Skin epidermis (tissue), 12 donors: ENCODE measurements at regions not wholly inside any gene's neighbourhood (a gene's known extent, or its start where the extent isn't known, plus 50 kb on each side); places are given as distances from the start of the nearest gene placed in this dataset.
A peak's percentile ranks its signal among the peaks of the same experiment; 100 is the strongest.
"Not testable (repeated sequence)": the region's sequence is repeated elsewhere in the genome, so short reads cannot be mapped to it uniquely, and the experiment has no call there.

Experiments
- H3K27ac ChIP-seq, 21 experiments: fragments of 200-600 bp; sonication (generic) in 11 of 21; one replicate each; pipeline ENCODE4 v1.5.0; 2020; ENCODE audit warnings: mild to moderate bottlenecking in 3 of 21, inconsistent platforms in 2 of 21, moderate library complexity in 2 of 21
- H3K4me3 ChIP-seq, 7 experiments: fragments of 200-600 bp; sonication (generic) in 2 of 7; one replicate each; pipeline ENCODE4 v1.5.0; 2020; ENCODE audit warnings: inconsistent platforms in 2 of 7, mild to moderate bottlenecking in 2 of 7, moderate library complexity in 1 of 7

DNA sequence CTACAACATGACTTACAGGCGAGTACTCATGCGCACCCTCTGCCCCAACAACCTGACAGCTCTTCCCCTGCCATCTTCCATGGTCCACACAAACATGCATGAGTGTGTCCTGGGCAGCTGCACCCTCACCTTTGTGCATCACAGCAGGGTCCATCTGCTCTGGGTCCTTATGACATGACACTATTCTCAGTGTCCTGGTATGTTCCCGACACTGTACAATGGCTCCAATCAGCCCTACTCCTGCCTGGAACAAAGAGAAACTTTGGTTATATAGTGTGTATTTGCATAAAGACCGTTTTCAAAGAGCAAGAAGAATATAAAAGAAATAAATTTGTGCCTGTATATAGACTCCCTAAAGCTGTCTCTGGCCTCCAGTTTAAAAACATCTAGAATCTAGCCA, 1679.2 kb downstream of the SPATA31A7 start:
- H3K27ac ChIP-seq = not testable (repeated sequence)

DNA sequence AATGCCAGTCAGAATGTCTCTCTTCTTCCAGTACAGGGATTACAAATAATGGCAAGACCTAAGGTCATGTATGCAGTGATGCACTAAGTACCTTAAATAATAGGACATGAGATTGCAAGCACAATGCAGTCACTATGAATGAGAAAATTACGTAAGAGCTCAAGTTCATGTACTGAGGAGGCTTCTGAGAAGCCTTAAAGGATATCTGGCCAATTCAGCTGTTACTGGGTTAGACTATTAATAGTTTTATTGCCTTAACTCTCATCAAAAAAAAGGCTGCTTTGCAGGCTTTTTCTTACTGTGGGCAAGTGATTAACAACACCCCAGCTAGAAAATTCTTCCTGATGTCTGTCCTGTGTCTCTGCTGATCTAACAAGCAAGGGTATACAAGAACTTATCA, 1681.9 kb downstream of the SPATA31A7 start:
- H3K27ac ChIP-seq, H3K4me3 ChIP-seq: not testable (repeated sequence)

More for the DNA sequence above, 1679.2 kb downstream of the SPATA31A7 start:
- H3K4me3 ChIP-seq = not testable (repeated sequence)

DNA sequence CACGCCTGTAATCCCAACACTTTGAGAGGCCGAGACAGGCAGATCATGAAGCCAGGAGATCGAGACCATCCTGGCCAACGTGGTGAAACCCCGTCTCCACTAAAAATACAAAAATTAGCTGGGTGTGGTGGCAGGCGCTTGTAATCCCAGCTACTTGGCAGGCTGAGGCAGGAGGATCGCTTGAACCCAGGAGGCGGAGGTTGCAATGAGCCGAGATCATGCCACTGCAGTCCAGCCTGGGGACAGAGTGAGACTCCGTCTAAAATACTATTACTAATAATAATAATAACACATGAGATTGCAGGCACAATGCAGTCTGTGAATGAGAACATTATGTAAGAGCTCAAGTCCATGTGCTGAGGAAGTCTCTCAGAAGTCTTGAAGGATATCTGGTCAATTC, 1684.4 kb downstream of the SPATA31A7 start:
- H3K4me3 ChIP-seq, H3K27ac ChIP-seq: not testable (repeated sequence)

DNA sequence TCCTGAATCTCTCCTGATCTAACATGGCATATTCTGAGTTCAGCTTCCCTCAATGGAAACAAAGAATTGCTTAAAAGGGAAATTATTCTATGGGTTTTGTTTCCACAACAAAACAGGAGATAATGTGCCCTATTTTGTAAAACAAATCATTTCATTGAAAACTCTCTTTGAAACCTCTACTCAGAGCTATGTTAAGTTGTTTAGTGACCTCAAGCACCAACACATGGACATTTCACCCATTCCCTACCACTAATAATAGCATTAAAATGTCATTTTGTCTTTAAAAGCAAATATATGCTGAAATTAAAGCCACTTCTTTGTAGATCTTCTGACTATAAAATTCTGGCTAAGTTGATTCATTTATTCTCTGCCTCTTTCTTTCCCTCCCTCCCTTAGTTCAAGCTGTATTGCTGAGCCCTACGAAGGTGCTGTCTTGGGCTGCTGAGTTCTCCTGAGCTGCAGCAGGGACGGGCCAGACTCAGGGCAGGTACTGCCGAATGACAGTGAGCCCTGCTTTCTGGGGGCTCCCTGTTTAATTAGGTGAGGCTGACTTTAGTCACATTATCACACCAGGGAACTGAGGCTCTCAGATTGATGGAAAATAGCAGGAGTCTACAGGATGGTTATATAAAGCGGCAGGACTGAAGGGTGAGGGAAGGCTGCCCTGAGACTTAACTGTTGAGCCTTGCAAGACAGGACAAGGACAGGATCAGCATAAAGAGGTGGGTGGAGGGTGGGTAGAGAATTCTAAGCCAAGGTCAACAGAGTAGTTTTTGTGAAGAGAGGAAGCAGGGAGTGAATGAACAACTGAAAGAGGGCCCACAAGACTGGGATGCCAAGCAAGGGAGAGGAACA, 1685.1 kb downstream of the SPATA31A7 start:
- H3K4me3 ChIP-seq, H3K27ac ChIP-seq: not testable (repeated sequence)

DNA sequence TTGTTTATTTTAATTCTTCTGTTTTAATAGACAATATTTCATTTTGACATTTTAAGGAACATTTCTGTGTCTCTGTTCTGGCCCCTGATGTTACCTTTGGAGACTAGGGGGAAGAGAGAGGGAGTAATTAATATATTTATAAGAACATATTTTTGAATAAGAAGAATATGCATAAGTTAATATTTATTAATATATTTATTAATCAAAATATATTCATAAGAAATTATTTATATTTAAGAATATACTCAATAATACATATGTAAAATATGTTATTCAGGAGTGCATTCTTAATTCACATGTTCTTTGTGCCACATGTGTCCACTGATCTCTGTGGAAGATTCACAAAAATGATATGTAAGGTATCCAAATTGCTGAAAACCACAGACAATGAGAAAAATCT, 1687.7 kb downstream of the SPATA31A7 start:
- H3K27ac ChIP-seq, H3K4me3 ChIP-seq: not testable (repeated sequence)

DNA sequence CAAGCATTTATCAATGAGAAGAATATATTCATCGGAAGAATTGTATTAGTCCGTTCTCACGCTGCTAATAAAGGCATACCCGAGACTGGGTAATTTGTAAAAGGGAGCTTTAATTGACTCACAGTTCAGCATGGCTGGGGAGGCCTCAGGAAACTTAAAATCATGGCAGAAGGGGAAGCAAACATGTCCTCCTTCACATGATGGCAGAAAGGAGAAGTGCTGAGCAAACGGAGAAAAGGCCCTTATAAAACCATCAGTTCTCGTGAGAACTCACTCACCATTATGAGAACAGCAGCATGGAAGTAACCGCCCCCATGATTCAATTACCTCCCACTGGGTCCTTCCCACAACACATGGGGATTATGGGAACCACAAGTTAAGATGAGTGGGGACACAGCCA, 1688.2 kb downstream of the SPATA31A7 start:
- H3K4me3 ChIP-seq, H3K27ac ChIP-seq: not testable (repeated sequence)

DNA sequence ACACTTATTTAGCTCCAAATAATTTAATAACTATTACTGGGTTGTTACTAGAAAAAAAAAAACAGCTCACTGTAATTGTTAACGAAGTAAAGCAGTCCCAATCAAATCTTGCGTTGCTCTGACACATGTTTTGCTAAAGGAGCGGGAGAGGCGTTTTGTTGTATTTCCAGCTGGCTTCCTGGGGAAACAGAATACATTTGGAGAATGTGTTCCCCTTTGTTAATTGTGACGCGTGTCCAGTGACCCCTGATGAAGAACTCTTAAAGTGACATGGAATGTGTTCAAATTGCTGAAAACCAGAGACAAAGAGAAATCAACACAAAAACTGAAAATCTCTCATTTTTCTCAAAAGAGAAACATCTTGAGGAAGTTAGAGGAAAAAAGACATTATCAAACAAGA, 1690.6 kb downstream of the SPATA31A7 start:
- H3K27ac ChIP-seq = not testable (repeated sequence)

DNA sequence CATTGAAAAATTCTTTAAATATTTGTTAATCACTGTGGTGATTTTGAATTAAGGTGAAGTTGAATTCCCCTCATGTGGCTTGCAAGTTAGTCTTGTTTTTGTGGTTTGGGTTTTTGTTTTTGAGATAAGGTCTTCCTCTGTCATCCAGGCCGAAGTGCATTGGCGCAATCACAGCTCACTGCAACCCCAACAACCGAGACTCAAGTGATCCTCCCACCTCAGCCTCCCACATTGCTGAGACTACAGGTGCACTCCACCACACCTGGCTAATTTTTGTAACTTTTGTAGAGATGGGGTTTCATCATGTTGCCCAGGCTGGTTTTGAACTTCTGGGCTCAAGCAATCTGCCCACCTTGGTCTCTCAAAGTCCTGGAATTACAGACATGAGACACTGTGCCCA, 1691.1 kb downstream of the SPATA31A7 start:
- H3K4me3 ChIP-seq, H3K27ac ChIP-seq: not testable (repeated sequence)

More for the DNA sequence above, 1690.6 kb downstream of the SPATA31A7 start:
- not testable (repeated sequence) for H3K4me3 ChIP-seq

DNA sequence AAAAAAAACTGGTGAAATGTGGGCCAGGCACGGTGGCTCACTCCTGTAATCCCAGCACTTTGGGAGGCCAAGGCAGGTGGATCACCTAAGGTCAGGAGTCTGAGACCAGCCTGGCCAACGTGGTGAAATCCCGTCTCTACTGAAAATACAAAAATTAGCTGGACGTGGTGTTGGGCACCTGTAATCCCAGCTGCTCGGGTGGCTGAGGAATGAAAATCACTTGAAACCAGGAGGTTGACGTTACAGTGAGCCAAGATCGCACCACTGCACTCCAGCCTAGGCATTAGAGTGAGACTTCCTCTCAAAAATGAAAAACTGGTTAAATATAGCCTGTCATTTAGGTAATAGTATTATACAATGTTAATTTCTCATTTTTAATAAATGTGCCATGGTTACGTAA, 1692.0 kb downstream of the SPATA31A7 start:
- not testable (repeated sequence) for H3K27ac ChIP-seq

DNA sequence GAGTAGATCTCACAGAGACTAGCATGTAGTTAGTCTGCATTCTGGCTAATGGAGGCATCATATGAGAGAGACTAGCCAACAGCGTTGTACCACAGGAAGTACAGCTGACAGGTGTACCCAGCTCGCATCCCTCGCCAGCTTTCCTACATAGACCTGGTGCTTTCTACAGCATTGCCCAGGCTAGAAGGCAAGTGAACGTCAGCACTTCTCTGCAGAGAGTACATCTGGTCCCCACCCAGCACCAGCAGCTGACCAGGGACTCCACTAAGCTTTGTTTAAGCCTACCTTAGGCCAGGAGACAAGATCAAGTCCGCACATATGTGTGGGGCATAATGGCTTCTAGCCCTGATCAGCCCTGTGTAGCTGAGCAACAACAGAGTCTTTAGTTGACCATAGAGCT, 1692.9 kb downstream of the SPATA31A7 start:
- H3K27ac ChIP-seq, H3K4me3 ChIP-seq: not testable (repeated sequence)

More for the DNA sequence above, 1692.0 kb downstream of the SPATA31A7 start:
- H3K4me3 ChIP-seq = not testable (repeated sequence)

DNA sequence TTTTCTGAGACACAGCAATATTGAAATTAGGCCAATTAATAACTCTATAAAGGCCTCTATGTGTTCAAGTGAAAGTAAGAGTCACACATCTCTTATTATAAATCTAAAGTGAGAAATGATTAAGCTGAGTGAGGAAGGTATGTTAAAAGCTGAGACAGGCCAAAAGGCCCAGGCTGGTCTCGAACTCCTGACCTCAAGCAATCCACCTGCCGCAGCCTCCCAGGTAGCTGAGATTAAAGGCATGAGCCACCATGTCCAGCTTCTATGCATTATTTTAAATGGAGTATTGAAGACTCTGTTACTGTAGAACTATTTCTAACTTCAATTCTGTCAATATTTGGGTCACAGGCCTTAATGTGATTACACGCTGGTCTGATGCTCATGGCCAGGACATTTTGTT, 1706.9 kb downstream of the SPATA31A7 start:
- not testable (repeated sequence) for H3K4me3 ChIP-seq, H3K27ac ChIP-seq

DNA sequence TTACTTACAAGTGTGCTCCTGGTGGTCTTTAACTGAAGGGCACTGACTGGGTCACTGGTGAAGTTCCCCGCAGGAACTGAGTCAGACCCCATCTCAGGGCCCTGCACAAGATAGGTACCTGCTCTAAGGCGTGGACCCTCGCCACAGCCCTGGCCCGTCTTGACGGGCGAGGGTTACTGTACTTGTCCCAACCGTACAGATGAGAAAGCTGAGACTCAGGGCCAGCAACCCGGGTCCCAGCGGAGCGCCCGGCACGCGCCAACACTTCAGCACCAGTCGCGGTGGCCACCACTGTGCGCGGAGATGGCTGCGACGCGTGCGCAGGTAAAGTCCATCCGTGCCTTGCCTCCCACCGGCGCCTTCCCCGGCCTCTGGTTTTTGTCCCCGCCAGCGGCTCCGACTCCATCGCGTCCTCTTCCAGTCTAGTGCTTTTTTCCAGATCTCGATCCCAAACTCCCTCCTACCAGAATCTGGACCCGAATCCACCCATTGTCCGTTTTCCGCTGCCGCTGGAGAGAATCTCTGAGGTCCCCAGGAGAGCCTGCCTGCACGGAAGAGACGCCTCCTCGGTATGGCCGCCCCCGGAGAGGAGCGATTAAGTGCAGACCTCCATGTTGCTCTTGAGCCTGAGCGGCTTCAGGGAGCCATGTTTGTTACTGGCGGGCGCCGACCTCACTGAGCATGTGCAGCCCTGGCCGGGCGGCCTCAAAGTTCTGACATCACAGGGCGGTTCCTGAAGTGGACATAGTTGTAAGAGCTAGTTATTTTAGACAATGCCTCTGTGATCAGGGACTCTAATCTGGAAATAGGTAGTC, 1707.8 kb downstream of the SPATA31A7 start:
- peak overlapping the region in 18 of 21 experiments; percentile 49 to 85 (median 76) for H3K27ac ChIP-seq
- peak overlapping the region; percentile 35 to 60 (median 42) for H3K4me3 ChIP-seq

DNA sequence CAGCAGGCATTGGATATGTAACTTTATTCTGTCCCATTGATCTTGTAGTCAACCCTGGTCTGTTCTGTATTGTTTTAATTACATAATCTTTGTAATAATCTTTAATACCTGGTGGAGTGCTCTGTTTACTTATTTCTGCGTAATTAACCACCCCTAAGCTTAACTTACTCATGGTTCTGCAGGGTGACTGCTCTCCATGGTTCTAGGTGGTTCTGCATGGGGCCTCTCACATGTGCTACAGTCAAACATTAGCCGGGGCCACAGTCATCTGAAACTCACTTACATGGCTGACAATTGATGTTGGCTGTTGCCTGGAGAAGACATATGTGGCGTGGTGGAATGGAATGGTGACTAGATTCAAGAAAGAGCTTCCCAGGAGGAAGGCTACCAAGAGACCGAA, 1709.8 kb downstream of the SPATA31A7 start:
- not testable (repeated sequence) for H3K27ac ChIP-seq

DNA sequence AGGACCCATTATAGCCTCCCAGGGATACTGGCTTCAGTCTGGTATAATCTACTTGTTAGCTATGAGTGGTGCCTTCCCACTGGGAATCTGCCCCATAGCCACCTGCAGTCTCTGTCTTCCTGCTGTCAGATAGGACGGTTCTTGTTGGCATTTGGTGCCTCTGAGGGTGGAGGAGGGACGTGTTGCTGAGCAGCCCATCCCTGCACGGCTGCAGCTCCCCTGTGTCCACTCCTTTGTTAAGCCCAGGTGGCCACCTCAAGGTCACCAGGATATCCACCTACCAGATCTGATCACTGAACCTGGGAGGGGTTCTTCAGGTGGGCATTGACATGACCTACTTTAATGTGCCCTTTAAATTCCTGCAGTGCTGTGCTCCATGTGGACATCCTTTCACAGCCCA, 1714.2 kb downstream of the SPATA31A7 start:
- not testable (repeated sequence) for H3K27ac ChIP-seq, H3K4me3 ChIP-seq

More for the DNA sequence above, 1709.8 kb downstream of the SPATA31A7 start:
- H3K4me3 ChIP-seq = not testable (repeated sequence)

DNA sequence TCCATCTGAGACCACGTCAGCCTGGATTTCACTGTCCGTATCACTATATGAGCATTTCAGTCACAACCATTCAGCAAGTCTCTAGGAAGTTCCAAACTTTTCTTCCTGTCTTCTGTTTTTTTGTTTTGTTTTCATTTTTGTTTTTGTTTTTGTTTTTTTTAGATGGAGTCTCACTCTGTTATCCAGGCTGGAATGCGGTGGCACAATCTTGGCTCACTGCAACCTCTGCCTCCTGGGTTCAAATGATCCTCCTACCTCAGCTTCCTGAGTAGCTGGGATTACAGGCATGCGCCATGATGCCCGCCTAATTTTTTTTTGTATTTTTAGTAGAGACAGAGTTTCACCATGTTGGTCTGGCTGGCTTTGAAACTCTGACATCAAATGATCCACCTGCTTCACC, 1715.9 kb downstream of the SPATA31A7 start:
- H3K4me3 ChIP-seq, H3K27ac ChIP-seq: not testable (repeated sequence)

DNA sequence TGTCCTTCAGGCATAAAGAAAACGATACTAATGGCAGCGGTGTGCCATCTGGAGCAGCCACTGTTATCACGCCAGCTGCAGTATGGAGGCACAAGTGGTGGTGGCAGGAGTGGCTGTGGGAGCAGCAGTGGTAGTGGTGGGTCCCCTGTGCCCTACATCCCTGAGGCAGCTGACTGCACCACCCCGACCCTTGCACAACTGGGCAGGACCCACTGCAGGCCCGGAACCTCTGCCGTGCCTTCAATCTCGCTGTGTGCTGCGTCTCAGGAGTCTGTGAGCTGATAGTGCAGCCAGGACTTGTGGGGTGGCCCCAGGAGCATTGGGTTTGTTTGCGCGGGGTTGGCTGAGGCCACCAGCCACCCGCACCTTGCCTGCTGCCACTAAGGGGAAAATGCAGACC, 1718.0 kb downstream of the SPATA31A7 start:
- H3K4me3 ChIP-seq, H3K27ac ChIP-seq: not testable (repeated sequence)

DNA sequence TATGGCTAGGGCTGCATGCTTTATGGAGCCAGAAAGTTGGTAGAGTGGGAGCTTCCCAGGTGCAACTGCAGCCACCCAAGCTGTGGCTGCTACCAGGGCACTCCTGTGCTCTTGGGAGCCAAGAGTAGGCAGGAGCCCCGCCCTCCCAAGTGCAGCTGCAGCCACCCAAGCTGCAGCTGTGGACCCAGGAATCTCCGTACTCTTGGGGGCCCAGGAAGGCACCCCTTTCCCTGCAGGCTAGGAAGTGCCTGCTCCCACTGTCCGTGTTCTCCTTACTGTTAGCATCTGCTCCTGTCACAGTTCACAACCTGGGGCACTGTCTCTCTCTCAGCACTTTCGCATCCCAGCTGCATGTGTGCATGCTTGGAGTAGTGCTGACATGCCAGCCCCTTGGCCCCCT, 1718.4 kb downstream of the SPATA31A7 start:
- H3K4me3 ChIP-seq, H3K27ac ChIP-seq: not testable (repeated sequence)

DNA sequence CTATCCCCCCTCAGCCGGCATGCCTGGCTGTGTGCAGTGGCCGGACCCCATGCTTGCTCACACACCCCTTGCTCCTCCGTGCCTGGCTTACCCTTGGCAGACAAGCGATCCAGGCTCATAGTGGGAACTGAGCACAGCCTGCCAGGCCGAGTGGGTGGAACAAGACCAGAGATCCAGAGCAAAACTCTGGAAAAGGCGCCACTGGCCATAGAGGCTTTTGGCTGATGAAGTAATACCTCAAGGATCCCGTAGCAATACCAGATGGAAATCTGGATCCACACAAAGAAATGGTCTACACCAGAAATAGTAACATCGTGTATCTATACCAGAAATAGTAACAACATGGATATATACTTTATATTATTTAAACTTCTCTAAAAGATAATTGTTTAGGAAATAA, 1719.6 kb downstream of the SPATA31A7 start:
- not testable (repeated sequence) for H3K4me3 ChIP-seq, H3K27ac ChIP-seq

DNA sequence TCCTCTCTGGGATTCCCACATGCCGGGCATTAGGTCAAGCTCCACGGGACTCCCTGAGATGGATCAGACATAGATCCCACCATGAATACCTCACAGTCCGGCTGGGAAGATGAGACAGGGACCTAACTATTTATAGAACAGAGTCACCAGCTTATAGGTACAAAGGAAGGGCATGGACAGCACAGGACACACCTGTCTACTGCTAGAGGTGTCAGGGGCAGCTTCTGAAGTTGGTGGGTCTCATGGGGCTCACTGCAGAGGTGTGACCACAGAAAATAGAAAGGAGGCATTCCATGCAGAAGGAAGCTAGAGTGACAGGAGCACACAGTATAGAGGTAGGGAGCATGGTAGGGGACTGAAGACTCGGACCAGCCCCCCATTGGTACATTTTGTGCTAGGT, 1722.4 kb downstream of the SPATA31A7 start:
- not testable (repeated sequence) for H3K4me3 ChIP-seq, H3K27ac ChIP-seq

DNA sequence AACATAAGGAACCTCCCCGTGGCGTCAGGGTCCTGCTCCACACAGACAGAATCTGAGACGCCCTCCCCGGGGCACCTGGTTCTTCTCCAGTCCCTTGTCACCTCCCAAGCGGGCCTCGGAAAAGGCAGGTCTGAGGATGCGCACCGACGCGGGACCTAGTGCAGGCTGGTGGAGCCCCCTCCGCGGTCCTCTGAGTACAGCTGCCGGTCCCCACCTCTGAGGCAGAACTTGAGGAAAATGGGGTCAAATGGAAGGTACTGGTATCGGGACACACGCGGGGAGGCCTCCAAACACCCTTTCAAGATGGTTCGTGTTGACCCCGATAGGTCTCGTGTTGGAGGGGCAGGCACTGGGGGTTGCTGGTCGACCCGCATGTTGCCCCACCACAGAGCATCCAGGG, 1725.3 kb downstream of the SPATA31A7 start:
- not testable (repeated sequence) for H3K27ac ChIP-seq
- peak overlapping the region in 1 of 7 experiments; percentile 24 for H3K4me3 ChIP-seq

DNA sequence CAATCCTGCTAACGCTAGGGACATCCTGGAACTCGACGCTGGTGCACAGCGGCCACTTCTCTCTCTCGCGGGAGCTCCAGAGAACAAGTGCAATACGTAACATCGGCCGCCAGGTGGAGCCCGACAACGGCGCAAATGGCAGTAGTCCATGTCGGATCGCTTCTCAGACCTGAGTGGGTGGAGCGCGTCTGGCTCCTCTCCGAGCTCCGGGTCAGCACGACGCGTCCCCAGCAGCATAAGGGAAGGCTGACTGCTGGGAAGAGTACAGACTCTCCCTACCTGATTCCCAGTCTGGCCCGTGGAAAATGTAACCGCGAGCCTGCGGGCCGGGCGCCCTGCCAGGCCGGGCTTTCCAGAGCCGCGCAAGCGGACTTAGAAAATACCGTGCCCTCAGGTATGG, 1725.8 kb downstream of the SPATA31A7 start:
- H3K4me3 ChIP-seq, H3K27ac ChIP-seq: not testable (repeated sequence)
